HG03095 (cell line): ENCODE measurements at regions not wholly inside any gene's neighbourhood (a gene's known extent, or its start where the extent isn't known, plus 50 kb on each side); places are given as distances from the start of the nearest gene placed in this dataset.
"Not testable (repeated sequence)": the region's sequence is repeated elsewhere in the genome, so short reads cannot be mapped to it uniquely, and the experiment has no call there.

Experiments
- ATAC-seq: cut with Tn5 transposase; IDR thresholded peaks from one replicate; pipeline ENCODE4 v1.9.1; 2021; ENCODE audit warnings: moderate library complexity; ENCODE audit not compliant: unreplicated experiment

- ATAC-seq, result no peak
Observed at GRCh38 chr14:21874946-21875345, 201.3 kb upstream of the OR4E1 start.

GRCh38 chr14:21874167-21874566, 200.5 kb upstream of the OR4E1 start:
- ATAC-seq, result no peak

GRCh38 chr14:21868442-21869046, 194.9 kb upstream of the OR4E1 start:
- ATAC-seq, result no peak

- no peak for ATAC-seq
Observed at GRCh38 chr14:21867541-21867940, 193.9 kb upstream of the OR4E1 start.

GRCh38 chr14:21866479-21866878, 192.9 kb upstream of the OR4E1 start:
- ATAC-seq, result no peak

GRCh38 chr14:21863289-21863688, 189.7 kb upstream of the OR4E1 start:
- ATAC-seq, result no peak

- ATAC-seq, result no peak
Observed at GRCh38 chr14:21861153-21861552, 187.5 kb upstream of the OR4E1 start.

GRCh38 chr14:21860172-21860571, 186.6 kb upstream of the OR4E1 start:
- no peak for ATAC-seq

GRCh38 chr14:21852775-21853174, 179.2 kb upstream of the OR4E1 start:
- no peak for ATAC-seq

- no peak for ATAC-seq
Observed at GRCh38 chr14:21852061-21852664, 178.5 kb upstream of the OR4E1 start.

- ATAC-seq, result not testable (repeated sequence)
Observed at GRCh38 chr14:21846902-21847301, 173.3 kb upstream of the OR4E1 start.

GRCh38 chr14:21846227-21846885, 172.7 kb upstream of the OR4E1 start:
- ATAC-seq, result no peak

GRCh38 chr14:21840765-21841164, 167.1 kb upstream of the OR4E1 start:
- ATAC-seq, result no peak

GRCh38 chr14:21833836-21834235, 160.2 kb upstream of the OR4E1 start:
- ATAC-seq, result no peak

GRCh38 chr14:21825845-21826244, 152.2 kb upstream of the OR4E1 start:
- ATAC-seq, result no peak

- no peak for ATAC-seq
Observed at GRCh38 chr14:21825149-21825743, 151.6 kb upstream of the OR4E1 start.

- no peak for ATAC-seq
Observed at GRCh38 chr14:21822109-21822508, 148.5 kb upstream of the OR4E1 start.

- no peak for ATAC-seq
Observed at GRCh38 chr14:21820631-21821030, 147.0 kb upstream of the OR4E1 start.

- not testable (repeated sequence) for ATAC-seq
Observed at GRCh38 chr14:21819891-21820290, 146.3 kb upstream of the OR4E1 start.

GRCh38 chr14:21817010-21817409, 143.4 kb upstream of the OR4E1 start:
- not testable (repeated sequence) for ATAC-seq

GRCh38 chr14:21807975-21808374, 134.4 kb upstream of the OR4E1 start:
- no peak for ATAC-seq

GRCh38 chr14:21804981-21805380, 131.4 kb upstream of the OR4E1 start:
- ATAC-seq, result no peak
